Left ventricle myocardium inferior (tissue), 1 donor: ENCODE measurements at regions not wholly inside any gene's neighbourhood (a gene's known extent, or its start where the extent isn't known, plus 50 kb on each side); places are given as distances from the start of the nearest gene placed in this dataset.

Source experiments
- DNase-seq: peaks from one replicate; pipeline ENCODE4 v3.0.0-alpha.2; 2020
- H3K27ac ChIP-seq: fragments of 200-600 bp; replicated peaks from 2 replicates; pipeline ENCODE4 v1.8.0; 2021
- H3K27me3 ChIP-seq: fragments of 200-600 bp; 2 replicates; pipeline ENCODE4 v1.8.0; 2021; ENCODE audit warnings: low read depth
- H3K36me3 ChIP-seq: fragments of 200-600 bp; 2 replicates; pipeline ENCODE4 v1.8.0; 2021
- H3K4me1 ChIP-seq: fragments of 200-600 bp; 2 replicates; pipeline ENCODE4 v1.8.0; 2021
- H3K4me3 ChIP-seq: fragments of 200-600 bp; 2 replicates; pipeline ENCODE4 v1.8.0; 2021; ENCODE audit warnings: mild to moderate bottlenecking, moderate library complexity
- H3K9me3 ChIP-seq: fragments of 200-600 bp; replicated peaks from 2 replicates; pipeline ENCODE4 v1.8.0; 2021
- CTCF ChIP-seq: fragments of 200-600 bp; IDR thresholded peaks from 2 replicates; pipeline ENCODE4 v1.8.0; 2021; ENCODE audit warnings: antibody characterized with exemption, mild to moderate bottlenecking, borderline replicate concordance
- intact Hi-C: fragments of 100-400 bp; cut with micrococcal nuclease; formaldehyde crosslinking; loops from one replicate; pipeline ENCODE4 v1.11.0; 2022
- donor health status: DM: no; HTN: yes; CAD: no; lungs with severe emphysema.

DNA sequence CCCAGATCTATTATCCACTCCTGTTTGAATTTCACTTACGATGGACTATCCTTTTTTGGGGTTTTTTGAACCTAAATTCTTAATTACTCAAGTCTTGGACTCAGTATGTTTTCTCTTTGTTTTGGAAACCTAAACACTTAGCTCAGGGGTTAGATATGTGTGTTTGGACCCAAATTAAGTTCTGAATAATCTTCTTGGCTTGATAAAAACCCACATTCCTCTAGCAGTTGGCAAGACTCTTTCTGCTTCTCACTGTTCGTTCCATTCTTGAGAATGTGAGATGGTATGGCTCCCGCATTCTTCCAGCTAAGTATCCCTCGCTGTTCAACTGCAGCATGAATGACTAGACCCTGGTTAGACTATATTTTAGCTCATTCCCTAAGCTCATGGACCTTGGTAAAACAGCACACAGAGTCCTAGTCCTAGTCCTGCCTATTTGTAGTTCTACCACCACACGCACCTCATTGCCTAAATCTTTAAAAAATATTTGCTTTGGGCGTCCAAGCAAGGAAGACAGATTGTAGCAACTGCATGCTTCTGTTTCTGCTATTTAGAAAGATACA lies 860.0 kb downstream of the RPS29 start:
- intact Hi-C loops = no loop called here
- Histone ChIP-seq H3K4me3 (no peak overlapping the region), H3K36me3 (no peaks in the 10 kb centered on the region), H3K4me1 (peaks cover 7% of the 10 kb centered on the region), H3K27me3 (no peaks in the 10 kb centered on the region), H3K9me3 (no peaks in the 10 kb centered on the region), H3K27ac (no peak overlapping the region)
- DNase-seq = no peak
- TF ChIP-seq CTCF = no peak

DNA sequence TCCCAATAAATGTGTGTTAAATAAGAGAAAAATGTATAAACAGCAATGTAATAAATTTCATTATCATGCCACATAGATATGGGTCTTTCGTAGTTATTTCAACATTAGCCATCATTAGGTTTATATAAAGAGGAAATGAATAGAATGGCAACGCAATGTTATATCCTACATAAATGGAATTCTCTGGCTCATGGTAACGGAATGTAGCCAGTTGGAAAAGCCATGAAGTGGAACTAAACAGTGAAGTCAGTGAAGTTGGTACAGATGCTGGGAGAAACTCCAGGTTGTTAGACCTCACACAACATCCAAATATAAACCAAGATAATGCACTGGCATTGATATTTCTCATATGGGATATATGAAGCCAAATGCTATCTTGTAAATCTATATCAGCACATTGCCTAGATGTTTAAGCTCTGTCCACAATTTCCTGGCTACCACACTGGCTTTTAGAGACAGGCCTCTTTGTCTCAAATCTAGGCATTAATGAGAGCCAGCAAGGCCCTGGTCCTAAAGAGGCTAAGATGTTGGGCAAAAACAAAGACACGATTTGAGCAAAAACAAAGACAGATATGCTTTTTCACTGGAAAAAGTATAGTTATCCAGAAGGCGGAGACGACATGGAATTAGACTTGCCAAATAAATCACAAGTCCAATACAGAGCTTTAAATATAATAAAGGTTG lies 861.0 kb downstream of the RPS29 start:
- no peaks in the 10 kb centered on the region for H3K36me3 ChIP-seq
- H3K27ac ChIP-seq = no peak overlapping the region
- intact Hi-C loops = no loop called here
- peaks cover 7% of the 10 kb centered on the region for H3K4me1 ChIP-seq
- H3K9me3 ChIP-seq = peaks cover 4% of the 10 kb centered on the region
- DNase-seq = no peak
- H3K27me3 ChIP-seq = no peaks in the 10 kb centered on the region
- TF ChIP-seq CTCF = no peak
- H3K4me3 ChIP-seq = no peak overlapping the region

GRCh38 chr14:48723841-48724495 lies 862.2 kb downstream of the RPS29 start:
- Histone ChIP-seq H3K36me3 (no peaks in the 10 kb centered on the region), H3K27me3 (no peaks in the 10 kb centered on the region), H3K4me1 (peaks cover 7% of the 10 kb centered on the region), H3K27ac (no peak overlapping the region), H3K9me3 (peaks cover 4% of the 10 kb centered on the region), H3K4me3 (no peak overlapping the region)
- DNase-seq = no peak
- no peak for TF ChIP-seq CTCF
- intact Hi-C loops = no loop called here

GRCh38 chr14:48714366-48714765 lies 871.8 kb downstream of the RPS29 start:
- Histone ChIP-seq H3K27ac (no peak overlapping the region), H3K4me3 (no peak overlapping the region), H3K36me3 (no peaks in the 10 kb centered on the region), H3K9me3 (no peaks in the 10 kb centered on the region), H3K27me3 (no peaks in the 10 kb centered on the region), H3K4me1 (no peaks in the 10 kb centered on the region)
- no peak for TF ChIP-seq CTCF
- intact Hi-C loops = no loop called here
- no peak for DNase-seq

- H3K4me3 ChIP-seq = no peak overlapping the region
- H3K9me3 ChIP-seq = no peaks in the 10 kb centered on the region
- no peaks in the 10 kb centered on the region for H3K36me3 ChIP-seq
- no peaks in the 10 kb centered on the region for H3K27me3 ChIP-seq
- H3K4me1 ChIP-seq = no peaks in the 10 kb centered on the region
- intact Hi-C loops = no loop called here
- DNase-seq = no peak
- TF ChIP-seq CTCF = no peak
- no peak overlapping the region for H3K27ac ChIP-seq
Measured at GRCh38 chr14:48710133-48710532, 876.0 kb downstream of the RPS29 start.
